BE2C (cell line): ENCODE measurements at regions not wholly inside any gene's neighbourhood (a gene's known extent, or its start where the extent isn't known, plus 50 kb on each side); places are given as distances from the start of the nearest gene placed in this dataset.

Experiments used
- DNase-seq: peaks from one replicate; pipeline ENCODE4 v3.0.0-alpha.2; 2020
- H3K27me3 ChIP-seq: fragments of 250-450 bp; sonication (Bioruptor Pico); 2 replicates; pipeline ENCODE4 v1.5.1; 2020; ENCODE audit warnings: mild to moderate bottlenecking
- H3K36me3 ChIP-seq: fragments of 250-450 bp; sonication (Bioruptor Pico); 2 replicates; pipeline ENCODE4 v1.5.1; 2020; ENCODE audit warnings: mild to moderate bottlenecking
- H3K4me1 ChIP-seq: fragments of 250-450 bp; sonication (Bioruptor Pico); 2 replicates; pipeline ENCODE4 v1.5.1; 2020
- H3K4me3 ChIP-seq: 2 replicates; pipeline ENCODE4 v1.5.1; 2011; ENCODE audit warnings: low read depth, low read length
- H3K9me3 ChIP-seq: fragments of 250-450 bp; sonication (Bioruptor Pico); 2 replicates; pipeline ENCODE4 v1.5.1; 2020
- CTCF ChIP-seq: IDR thresholded peaks from 2 replicates; pipeline ENCODE4 v1.5.1; 2012; ENCODE audit warnings: mild to moderate bottlenecking, low read depth, low read length

DNA sequence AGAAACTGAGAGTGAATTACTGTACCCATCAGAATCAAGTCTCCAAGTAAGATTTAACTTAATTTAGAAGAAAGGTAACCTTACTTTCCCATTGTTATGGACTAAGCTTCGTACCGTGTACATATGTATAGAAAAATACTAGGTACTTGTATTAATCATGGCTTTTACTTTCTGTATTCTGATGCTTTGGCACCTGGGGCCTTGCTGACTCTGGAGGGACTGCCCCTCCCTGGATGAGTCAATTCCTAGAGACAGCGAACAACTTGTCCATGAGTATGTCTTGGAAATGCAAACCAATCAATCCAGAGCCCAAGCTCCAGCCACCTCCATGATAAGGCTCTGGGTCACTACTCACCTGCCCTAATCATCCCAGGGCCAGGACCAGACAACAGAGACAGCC, 50.0 kb upstream of the DGKG start:
- H3K36me3 ChIP-seq, result no peaks in the 10 kb centered on the region
- no peak for DNase-seq
- H3K9me3 ChIP-seq, result no peaks in the 10 kb centered on the region
- no peak for TF ChIP-seq CTCF
- no peak overlapping the region for H3K4me3 ChIP-seq
- H3K27me3 ChIP-seq, result no peaks in the 10 kb centered on the region
- H3K4me1 ChIP-seq, result peaks cover 2% of the 10 kb centered on the region; the same call in 1 of the 2 replicates
